Esophagus squamous epithelium (tissue), 5 donors: ENCODE measurements at regions not wholly inside any gene's neighbourhood (a gene's known extent, or its start where the extent isn't known, plus 50 kb on each side); places are given as distances from the start of the nearest gene placed in this dataset.

Experiments
- DNase-seq: peaks from one replicate; lab custom pipeline; 2025; lab: John Stamatoyannopoulos, UW
- H3K27ac ChIP-seq, 4 donors: fragments of 200-600 bp; sonication (generic); one replicate each; pipeline ENCODE4 v1.5.1; 2016 to 2019; ENCODE audit warnings: mild to moderate bottlenecking in 1 of 4
- H3K27me3 ChIP-seq, 4 donors: fragments of 200-600 bp; sonication (generic); 1 replicate in 3 of 4; 2 replicates in 1 of 4; pipeline versions ENCODE4 v1.5.1 to v1.6.0; 2017 to 2021; ENCODE audit warnings: antibody characterized with exemption in 1 of 4
- H3K36me3 ChIP-seq, 3 donors: fragments of 200-600 bp; sonication (generic); one replicate each; pipeline ENCODE4 v1.5.1; 2016 to 2019
- H3K4me1 ChIP-seq, 3 donors: fragments of 200-600 bp; sonication (generic); one replicate each; pipeline ENCODE4 v1.5.1; 2017 to 2019
- H3K4me3 ChIP-seq, 4 donors: fragments of 200-600 bp; sonication (generic); 1 replicate in 3 of 4; 2 replicates in 1 of 4; pipeline ENCODE4 v1.5.1; 2016 to 2019; ENCODE audit warnings: mild to moderate bottlenecking in 2 of 4, moderate library complexity in 1 of 4
- H3K9me3 ChIP-seq, 3 donors: fragments of 200-600 bp; sonication (generic); one replicate each; pipeline ENCODE4 v1.5.1; 2016 to 2019
- CTCF ChIP-seq, 6 experiments: fragments of 450-650 bp in 4 of 6; fragments of 200-600 bp in 2 of 6; sonication (generic) in 2 of 6; IDR thresholded peaks; one replicate each; pipeline ENCODE4 v1.5.1; 2016 to 2019; ENCODE audit warnings: antibody characterized with exemption in 6 of 6, mild to moderate bottlenecking in 4 of 6, moderate library complexity in 4 of 6
- POLR2A ChIP-seq, 4 donors: fragments of 450-650 bp; IDR thresholded peaks; one replicate each; pipeline ENCODE4 v1.6.1; 2017; ENCODE audit warnings: antibody characterized with exemption in 4 of 4, mild to moderate bottlenecking in 4 of 4, moderate library complexity in 3 of 4
- WGBS, 2 donors: methylation state at CpG; one replicate each; pipeline ENCODE4 v1.1.5; 2018; 5-methylcytosine and 5-hydroxymethylcytosine counted together
- intact Hi-C: fragments of 100-400 bp; cut with DNase I; formaldehyde crosslinking; loops from one replicate; pipeline ENCODE4 v1.15.0; 2022
- donor health status: DM: yes; HTN: yes; CAD: no.

- no peaks in the 10 kb centered on the region for H3K36me3 ChIP-seq
- no peak for TF ChIP-seq POLR2A (IDR thresholded peaks at IDR 0.05)
- TF ChIP-seq CTCF (IDR thresholded peaks at IDR 0.05) = no peak
- intact Hi-C loops = no loop called here
- H3K9me3 ChIP-seq = no peaks in the 10 kb centered on the region
- H3K4me1 ChIP-seq = peaks cover 8 to 83% (median 25%) of the 10 kb centered on the region in 3 donors
- H3K27me3 ChIP-seq = no peaks in the 10 kb centered on the region
- DNase-seq = no peak
- H3K27ac ChIP-seq = peak overlapping the region; percentile 69 to 82 (median 78)
- WGBS, 2 donors = 61 to 69% methylated on average over 2 of the region's 2 CpGs
- no peak overlapping the region for H3K4me3 ChIP-seq
Measured at GRCh38 chr5:96149021-96149420, 187.4 kb upstream of the ELL2 start.

DNA sequence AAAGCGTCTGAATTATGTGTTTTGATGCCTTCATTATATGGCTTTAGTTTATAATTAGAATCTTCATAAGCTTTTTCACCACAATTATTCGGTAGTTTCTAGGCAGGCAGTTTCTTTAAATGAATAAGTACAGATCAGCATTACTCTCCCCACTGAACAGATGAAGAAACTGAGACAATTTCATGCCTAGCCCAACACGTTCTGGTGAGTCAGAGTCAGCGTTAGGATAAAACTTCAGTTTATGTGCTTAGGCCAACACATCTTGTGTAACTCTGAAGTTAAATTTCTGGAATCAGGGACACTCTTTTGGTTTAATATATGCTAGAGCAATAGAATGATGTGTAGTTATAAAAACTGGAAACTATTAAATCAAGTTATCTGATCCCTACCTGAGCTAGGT is 186.7 kb upstream of the ELL2 start:
- H3K4me1 ChIP-seq = peaks cover 8 to 90% (median 27%) of the 10 kb centered on the region in 3 donors
- H3K36me3 ChIP-seq = no peaks in the 10 kb centered on the region
- DNase-seq = no peak
- H3K9me3 ChIP-seq = no peaks in the 10 kb centered on the region
- 47 to 55% methylated on average over 4 of the region's 4 CpGs for WGBS, 2 donors
- intact Hi-C loops = no loop called here
- TF ChIP-seq POLR2A (IDR thresholded peaks at IDR 0.05) (no peak), CTCF (IDR thresholded peaks at IDR 0.05) (no peak)
- no peak overlapping the region for H3K4me3 ChIP-seq
- H3K27ac ChIP-seq = peak overlapping the region in 3 of 4 donors; percentile 69 to 82 (median 81)
- no peaks in the 10 kb centered on the region for H3K27me3 ChIP-seq

DNA sequence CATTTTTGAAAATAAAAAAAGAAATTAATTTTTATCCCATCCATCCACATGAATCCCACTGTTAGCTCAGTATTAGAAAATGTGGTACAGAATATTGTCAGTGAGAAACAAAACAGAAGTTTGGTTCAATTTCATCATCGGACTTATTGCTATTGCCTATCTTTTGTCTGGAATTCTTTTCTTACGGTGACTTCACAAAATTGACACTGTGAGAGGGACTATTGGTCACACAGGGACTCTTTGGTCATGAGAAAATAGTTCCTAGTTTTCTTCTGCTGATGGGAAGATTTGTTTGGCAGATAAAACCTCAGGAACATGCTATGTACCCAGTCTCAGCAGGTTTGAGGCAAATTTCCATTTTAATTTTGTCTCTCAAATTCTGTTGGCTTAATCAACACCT is 186.2 kb upstream of the ELL2 start:
- no peaks in the 10 kb centered on the region for H3K36me3 ChIP-seq
- TF ChIP-seq CTCF (IDR thresholded peaks at IDR 0.05) = no peak
- TF ChIP-seq POLR2A (IDR thresholded peaks at IDR 0.05) = no peak
- intact Hi-C loops = no loop called here
- H3K9me3 ChIP-seq = no peaks in the 10 kb centered on the region
- DNase-seq = no peak
- H3K4me3 ChIP-seq = no peak overlapping the region
- H3K4me1 ChIP-seq = peaks cover 8 to 95% (median 32%) of the 10 kb centered on the region in 3 donors
- H3K27ac ChIP-seq = peak overlapping the region in 3 of 4 donors; percentile 69 to 82 (median 81)
- WGBS, 2 donors = 87 to 93% methylated on average over 2 of the region's 2 CpGs
- H3K27me3 ChIP-seq = no peaks in the 10 kb centered on the region

DNA sequence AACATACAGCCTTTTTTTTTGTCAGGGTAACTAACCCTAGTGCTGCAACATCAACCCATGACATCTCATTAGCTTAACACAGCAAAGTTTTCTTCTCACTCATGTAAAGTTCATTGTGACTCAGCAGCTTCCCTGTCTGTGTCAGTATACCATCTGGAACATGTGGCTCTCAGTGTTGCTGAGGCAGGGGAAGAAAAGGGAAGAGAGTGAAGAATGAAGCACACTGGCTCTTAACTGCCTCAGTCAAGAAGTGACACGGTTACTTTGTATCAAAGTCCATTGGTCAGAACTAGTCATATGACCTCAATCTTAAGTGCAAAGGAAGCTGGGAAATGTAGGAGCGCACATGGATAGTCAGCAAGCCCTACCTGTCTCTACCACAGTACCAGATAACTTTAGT is 185.0 kb upstream of the ELL2 start:
- TF ChIP-seq CTCF (IDR thresholded peaks at IDR 0.05) = no peak
- no peak for TF ChIP-seq POLR2A (IDR thresholded peaks at IDR 0.05)
- peak overlapping the region in 3 of 4 donors; percentile 45 to 82 (median 81) for H3K27ac ChIP-seq
- intact Hi-C loops = no loop called here
- H3K9me3 ChIP-seq = no peaks in the 10 kb centered on the region
- H3K4me1 ChIP-seq = peaks cover 8 to 97% (median 39%) of the 10 kb centered on the region in 3 donors
- H3K27me3 ChIP-seq = no peaks in the 10 kb centered on the region
- no peak overlapping the region for H3K4me3 ChIP-seq
- WGBS, 2 donors = 51 to 60% methylated on average over 2 of the region's 2 CpGs
- DNase-seq = no peak
- no peaks in the 10 kb centered on the region for H3K36me3 ChIP-seq

DNA sequence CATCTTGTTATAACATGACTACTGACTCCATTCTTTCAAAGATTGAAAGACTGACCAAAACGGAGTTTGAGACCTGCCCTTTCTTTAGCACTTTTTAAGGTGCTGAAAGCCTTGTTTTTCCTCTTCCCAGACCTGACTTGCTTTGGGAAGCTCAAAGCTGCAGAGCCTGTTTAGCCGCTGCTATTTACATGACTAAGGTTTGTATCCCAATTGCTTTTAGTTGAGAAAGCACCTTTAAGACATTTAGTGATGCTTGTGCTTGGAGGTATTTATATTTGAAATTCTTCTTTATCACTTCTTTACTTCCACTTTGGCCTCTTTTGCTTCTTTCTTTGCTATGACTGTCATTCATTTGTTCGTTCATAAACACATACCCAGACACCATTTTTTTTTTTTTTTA is 182.6 kb upstream of the ELL2 start:
- peaks cover 3 to 73% (median 26%) of the 10 kb centered on the region in 3 donors for H3K4me1 ChIP-seq
- no peaks in the 10 kb centered on the region for H3K36me3 ChIP-seq
- no peak for DNase-seq
- intact Hi-C loops = no loop called here
- no peaks in the 10 kb centered on the region for H3K9me3 ChIP-seq
- H3K4me3 ChIP-seq = no peak overlapping the region
- 38 to 57% methylated on average over 3 of the region's 3 CpGs for WGBS, 2 donors
- TF ChIP-seq CTCF (IDR thresholded peaks at IDR 0.05) (no peak), POLR2A (IDR thresholded peaks at IDR 0.05) (no peak)
- peak overlapping the region in 3 of 4 donors; percentile 75 to 82 (median 81) for H3K27ac ChIP-seq
- H3K27me3 ChIP-seq = no peaks in the 10 kb centered on the region
